K562 (cell line): ENCODE measurements at regions not wholly inside any gene's neighbourhood (a gene's known extent, or its start where the extent isn't known, plus 50 kb on each side); places are given as distances from the start of the nearest gene placed in this dataset.

Experiments used
- BRF2 ChIP-seq: IDR thresholded peaks from 3 replicates; pipeline ENCODE4 v1.6.1; 2011; ENCODE audit warnings: borderline replicate concordance, mild to moderate bottlenecking; ENCODE audit not compliant: insufficient read length, insufficient read depth
- CEBPG ChIP-seq, 3 experiments: fragments of 200-800 bp in 1 of 3; sonication (Bioruptor generic) in 1 of 3; sonication (generic) in 1 of 3; formaldehyde crosslinking in 1 of 3; IDR thresholded peaks in 2 of 3; conservative IDR thresholded peaks in 1 of 3; 2 replicates each; pipeline versions ENCODE4 v1.6.1 to v1.8.0; 2016 to 2022; ENCODE audit warnings: missing compliant biosample characterization in 2 of 3, missing genetic modification characterization in 2 of 3, mild to moderate bottlenecking in 1 of 3, missing genetic modification reagents in 1 of 3
- CSDE1 ChIP-seq, 2 experiments: fragments of 450-650 bp; IDR thresholded peaks; 2 replicates each; pipeline ENCODE4 v1.6.1; 2016; ENCODE audit warnings: mild to moderate bottlenecking in 1 of 2
- EP300 ChIP-seq: IDR thresholded peaks from 2 replicates; pipeline ENCODE4 v1.6.1; 2012; ENCODE audit warnings: low read length, improper control_type of control experiment
- GABPA ChIP-seq: fragments of 200-800 bp; sonication (Bioruptor generic); conservative IDR thresholded peaks from 2 replicates; pipeline ENCODE4 v1.6.1; 2016; ENCODE audit warnings: low read depth, missing genetic modification characterization, missing compliant biosample characterization
- HIVEP1 ChIP-seq: fragments of 250-450 bp; sonication (Bioruptor Pico); IDR thresholded peaks from 2 replicates; pipeline ENCODE4 v1.4.0; 2020; ENCODE audit warnings: mild to moderate bottlenecking
- MAFK ChIP-seq: IDR thresholded peaks from 2 replicates; pipeline ENCODE4 v1.6.1; 2011; ENCODE audit warnings: low read length, improper control_type of control experiment
- MBD2 ChIP-seq: sonication (generic); IDR thresholded peaks from 2 replicates; pipeline ENCODE4 v1.6.1; 2016; ENCODE audit warnings: low read depth, borderline replicate concordance
- MNT ChIP-seq, 2 experiments: fragments of 450-650 bp; conservative IDR thresholded peaks; 2 replicates each; pipeline ENCODE4 v1.6.1; 2017; ENCODE audit warnings: mild to moderate bottlenecking in 2 of 2, moderate library complexity in 2 of 2
- NR0B1 ChIP-seq: fragments of 450-650 bp; IDR thresholded peaks from one replicate; pipeline ENCODE4 v1.6.1; 2018; ENCODE audit warnings: mild to moderate bottlenecking, moderate library complexity; ENCODE audit not compliant: partially characterized antibody
- SAFB2 ChIP-seq: fragments of 200-400 bp; formaldehyde crosslinking; IDR thresholded peaks from 2 replicates; pipeline ENCODE4 v1.6.1; 2018; ENCODE audit warnings: borderline replicate concordance, low read length, low read depth, moderate library complexity; ENCODE audit not compliant: severe bottlenecking
- SMAD3 ChIP-seq: fragments of 450-650 bp; formaldehyde crosslinking; conservative IDR thresholded peaks from 2 replicates; pipeline ENCODE4 v1.4.0; 2020; ENCODE audit warnings: mild to moderate bottlenecking
- SMARCE1 ChIP-seq: fragments of 450-650 bp; IDR thresholded peaks from 2 replicates; pipeline ENCODE4 v1.7.1; 2016; ENCODE audit warnings: mild to moderate bottlenecking
- XRCC4 ChIP-seq: IDR thresholded peaks from one replicate; pipeline ENCODE4 v1.6.1; 2011; ENCODE audit not compliant: insufficient read depth, insufficient read length; ENCODE audit errors: extremely low read depth
- ZBTB43 ChIP-seq: sonication (generic); formaldehyde crosslinking; IDR thresholded peaks from 2 replicates; pipeline ENCODE4 v1.8.0; 2023; ENCODE audit warnings: mild to moderate bottlenecking, missing genetic modification reagents
- ZMIZ1 ChIP-seq, 2 experiments: fragments of 150-350 bp in 1 of 2; IDR thresholded peaks; 2 replicates each; pipeline ENCODE4 v1.6.1; 2012 to 2016; ENCODE audit warnings: low read depth in 2 of 2, low read length in 2 of 2, mild to moderate bottlenecking in 1 of 2, moderate library complexity in 1 of 2
- ZNF146 ChIP-seq: IDR thresholded peaks from one replicate; pipeline ENCODE4 v1.6.1; 2018; ENCODE audit warnings: missing compliant biosample characterization; ENCODE audit not compliant: unreplicated experiment
- ZNF175 ChIP-seq: fragments of 200-800 bp; sonication (Bioruptor generic); IDR thresholded peaks from 2 replicates; pipeline ENCODE4 v1.6.1; 2016; ENCODE audit warnings: low read depth, mild to moderate bottlenecking, missing genetic modification characterization, missing compliant biosample characterization

GRCh38 chr1:224542783-224543440 is 73.2 kb upstream of the CNIH3 start (continued):
- TF ChIP-seq ZBTB43 (CRISPR knock-in tag), result no peak
- TF ChIP-seq CEBPG (CRISPR knock-in tag; IDR thresholded peaks at IDR 0.05), result no peak
- peak in 1 of 2 experiments; percentile 41; a peak in 1 of 4 replicates for TF ChIP-seq CEBPG (tag; conservative IDR thresholded peaks at IDR 0.05 in 1 of 2, IDR thresholded peaks at IDR 0.05 in 1 of 2)
- no peak for TF ChIP-seq HIVEP1 (CRISPR knock-in tag)
- TF ChIP-seq SMARCE1, result peak; percentile 98
- no peak; the same call in 1 of the 2 replicates for TF ChIP-seq SMAD3
- no peak for TF ChIP-seq SAFB2
- TF ChIP-seq BRF2, result no peak
- peak; percentile 82 for TF ChIP-seq EP300
- 0 out of 2 replicates have a peak, but pooled peaks have one; percentile 8 for TF ChIP-seq MAFK
- TF ChIP-seq GABPA (tag), result no peak; the same call in 1 of the 2 replicates
- TF ChIP-seq ZNF175 (CRISPR knock-in tag), result peak; percentile 88; the same call in 1 of the 2 replicates
- peak; percentile 32; the same call in 1 of the 2 replicates for TF ChIP-seq MBD2
- TF ChIP-seq NR0B1, result no peak
- no peak for TF ChIP-seq XRCC4
- TF ChIP-seq MNT (conservative IDR thresholded peaks at IDR 0.05), result peak in 1 of 2 experiments; percentile 36; a peak in 1 of 4 replicates
- no peak for TF ChIP-seq CSDE1 (IDR thresholded peaks at IDR 0.05)
- no peak for TF ChIP-seq ZNF146 (CRISPR knock-in tag)
- TF ChIP-seq ZMIZ1 (IDR thresholded peaks at IDR 0.05; ENCODE audit: low read depth in 2 of 2, low read length in 2 of 2), result no peak
